ENCODE measurements at regions not wholly inside any gene's neighbourhood (a gene's known extent, or its start where the extent isn't known, plus 50 kb on each side); places are given as distances from the start of the nearest gene placed in this dataset.

GRCh38 chr2:129742415-129743180 lies 236.9 kb upstream of the RAB6C start:
- H3K36me3 ChIP-seq = no peaks in the 10 kb centered on the region
- H3K4me3 ChIP-seq = no peak overlapping the region
- TF ChIP-seq CTCF (IDR thresholded peaks at IDR 0.05) = no peak
- no peak for TF ChIP-seq POLR2A (IDR thresholded peaks at IDR 0.05)
- no peaks in the 10 kb centered on the region for H3K27me3 ChIP-seq
- no peak for ATAC-seq
- no peaks in the 10 kb centered on the region for H3K9me3 ChIP-seq
- H3K4me1 ChIP-seq = no peaks in the 10 kb centered on the region
- intact Hi-C loops (cut with DNase I) = no loop called here
- DNase-seq = no peak
- H3K27ac ChIP-seq = no peak overlapping the region
- WGBS (ENCODE audit: insufficient coverage, low coverage, low lambda C conversion rate, missing lambda C conversion rate) = 63% methylated on average over 6 of the region's 23 CpGs

GRCh38 chr2:129744141-129744540 lies 235.3 kb upstream of the RAB6C start:
- 62% methylated on average over 4 of the region's 7 CpGs for WGBS (ENCODE audit: insufficient coverage, low coverage, low lambda C conversion rate, missing lambda C conversion rate)
- TF ChIP-seq POLR2A (IDR thresholded peaks at IDR 0.05) = no peak
- TF ChIP-seq CTCF (IDR thresholded peaks at IDR 0.05) = no peak
- Histone ChIP-seq H3K27ac (no peak overlapping the region), H3K4me1 (no peaks in the 10 kb centered on the region), H3K27me3 (no peaks in the 10 kb centered on the region), H3K4me3 (no peak overlapping the region), H3K9me3 (no peaks in the 10 kb centered on the region), H3K36me3 (no peaks in the 10 kb centered on the region)
- ATAC-seq (no peak), DNase-seq (no peak)
- intact Hi-C loops (cut with DNase I) = no loop called here

GRCh38 chr2:129744649-129745048 lies 234.8 kb upstream of the RAB6C start:
- ATAC-seq (no peak), DNase-seq (no peak)
- Histone ChIP-seq H3K4me1 (no peaks in the 10 kb centered on the region), H3K36me3 (no peaks in the 10 kb centered on the region), H3K27ac (no peak overlapping the region), H3K27me3 (no peaks in the 10 kb centered on the region), H3K4me3 (no peak overlapping the region), H3K9me3 (no peaks in the 10 kb centered on the region)
- WGBS (ENCODE audit: insufficient coverage, low coverage, low lambda C conversion rate, missing lambda C conversion rate) = 69% methylated on average over 3 of the region's 8 CpGs
- TF ChIP-seq POLR2A (IDR thresholded peaks at IDR 0.05) = no peak
- TF ChIP-seq CTCF (IDR thresholded peaks at IDR 0.05) = no peak
- intact Hi-C loops (cut with DNase I) = no loop called here

- H3K4me1 ChIP-seq = no peaks in the 10 kb centered on the region
- intact Hi-C loops (cut with DNase I) = no loop called here
- no peak overlapping the region for H3K4me3 ChIP-seq
- no peak overlapping the region for H3K27ac ChIP-seq
- no peaks in the 10 kb centered on the region for H3K9me3 ChIP-seq
- no peak for TF ChIP-seq POLR2A (IDR thresholded peaks at IDR 0.05)
- no peak for TF ChIP-seq CTCF (IDR thresholded peaks at IDR 0.05)
- no peaks in the 10 kb centered on the region for H3K36me3 ChIP-seq
- no peaks in the 10 kb centered on the region for H3K27me3 ChIP-seq
- ATAC-seq (no peak), DNase-seq (no peak)
- WGBS (ENCODE audit: insufficient coverage, low coverage, low lambda C conversion rate, missing lambda C conversion rate) = 73% methylated on average over 3 of the region's 6 CpGs
Measured at GRCh38 chr2:129747500-129748125, 231.9 kb upstream of the RAB6C start.

All from right lobe of liver (tissue), 6 donors.